ENCODE measurements at regions not wholly inside any gene's neighbourhood (a gene's known extent, or its start where the extent isn't known, plus 50 kb on each side); places are given as distances from the start of the nearest gene placed in this dataset.

- no peaks in the 10 kb centered on the region for H3K79me2 ChIP-seq (ENCODE audit: insufficient read depth, low read depth, low read length)
- H2AFZ ChIP-seq (ENCODE audit: low read length): no peak overlapping the region
- ChIA-PET CTCF (ENCODE audit: unreplicated experiment) (no interaction called here), POLR2A (interaction anchor here (1.4 kb wide), 1 partner anchor 15 kb away, joined by 4 read pairs; no protein-coding TSS in a partner anchor)
- no peaks in the 10 kb centered on the region for H3K9me2 ChIP-seq (ENCODE audit: insufficient read depth, low read length)
- intact Hi-C loops (cut with micrococcal nuclease; ENCODE audit: unreplicated experiment): no loop called here
- H3K4me2 ChIP-seq (ENCODE audit: low read length): no peak overlapping the region
- TF ChIP-seq EZH2phosphoT487 (IDR thresholded peaks at IDR 0.05; ENCODE audit: borderline replicate concordance, low read depth, low read length): no peak
- TF ChIP-seq, protein P1, sequence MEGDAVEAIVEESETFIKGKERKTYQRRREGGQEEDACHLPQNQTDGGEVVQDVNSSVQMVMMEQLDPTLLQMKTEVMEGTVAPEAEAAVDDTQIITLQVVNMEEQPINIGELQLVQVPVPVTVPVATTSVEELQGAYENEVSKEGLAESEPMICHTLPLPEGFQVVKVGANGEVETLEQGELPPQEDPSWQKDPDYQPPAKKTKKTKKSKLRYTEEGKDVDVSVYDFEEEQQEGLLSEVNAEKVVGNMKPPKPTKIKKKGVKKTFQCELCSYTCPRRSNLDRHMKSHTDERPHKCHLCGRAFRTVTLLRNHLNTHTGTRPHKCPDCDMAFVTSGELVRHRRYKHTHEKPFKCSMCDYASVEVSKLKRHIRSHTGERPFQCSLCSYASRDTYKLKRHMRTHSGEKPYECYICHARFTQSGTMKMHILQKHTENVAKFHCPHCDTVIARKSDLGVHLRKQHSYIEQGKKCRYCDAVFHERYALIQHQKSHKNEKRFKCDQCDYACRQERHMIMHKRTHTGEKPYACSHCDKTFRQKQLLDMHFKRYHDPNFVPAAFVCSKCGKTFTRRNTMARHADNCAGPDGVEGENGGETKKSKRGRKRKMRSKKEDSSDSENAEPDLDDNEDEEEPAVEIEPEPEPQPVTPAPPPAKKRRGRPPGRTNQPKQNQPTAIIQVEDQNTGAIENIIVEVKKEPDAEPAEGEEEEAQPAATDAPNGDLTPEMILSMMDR (conservative IDR thresholded peaks at IDR 0.05; ENCODE audit: low read length): no peak
- no peaks in the 10 kb centered on the region for H3K4me1 ChIP-seq (ENCODE audit: insufficient read depth, low read length, poor library complexity, severe bottlenecking)
- DNase-seq (ENCODE audit: low spot score): no peak
- BruUV-seq (replicated peaks): no TSS peak
- no peak overlapping the region for H3K4me3 ChIP-seq (ENCODE audit: low read depth, low read length, poor library complexity, severe bottlenecking)
- no peaks in the 10 kb centered on the region for H3K36me3 ChIP-seq (ENCODE audit: insufficient read depth, low read length)
- H3K27ac ChIP-seq (ENCODE audit: low read depth, low read length, poor library complexity, severe bottlenecking): no peak overlapping the region
- H4K20me1 ChIP-seq (ENCODE audit: insufficient read depth, low read length): no peaks in the 10 kb centered on the region
- no peaks in the 10 kb centered on the region for H3K9me3 ChIP-seq (ENCODE audit: low read length)
These were observed 175.4 kb upstream of the TP63 start for GRCh38 chr3:189455641-189456417.

DNA sequence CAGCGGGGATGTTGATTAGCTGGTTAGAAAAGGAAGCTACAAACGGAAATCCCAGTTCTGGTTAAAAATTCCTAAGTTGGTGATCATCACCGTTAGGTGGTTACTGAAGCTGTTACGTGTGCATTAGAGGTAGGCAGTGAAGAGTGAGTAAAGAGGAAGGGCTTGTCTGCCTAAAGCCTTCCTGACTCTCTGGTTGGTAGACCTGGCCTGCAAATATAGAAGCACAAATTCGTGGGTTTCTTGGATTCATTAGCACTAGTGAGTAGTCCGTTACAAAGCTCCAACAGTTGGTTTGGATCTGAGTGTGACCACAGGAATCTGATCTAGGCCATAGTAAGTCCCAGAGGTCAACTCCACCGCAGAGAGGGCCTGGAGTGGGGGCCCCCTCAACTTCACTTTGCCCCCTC, 174.0 kb upstream of the TP63 start:
- Histone ChIP-seq H3K4me3 (ENCODE audit: low read depth, low read length, poor library complexity, severe bottlenecking) (no peak overlapping the region), H3K4me1 (ENCODE audit: insufficient read depth, low read length, poor library complexity, severe bottlenecking) (no peaks in the 10 kb centered on the region), H4K20me1 (ENCODE audit: insufficient read depth, low read length) (no peaks in the 10 kb centered on the region), H3K36me3 (ENCODE audit: insufficient read depth, low read length) (no peaks in the 10 kb centered on the region), H3K9me3 (ENCODE audit: low read length) (no peaks in the 10 kb centered on the region), H2AFZ (ENCODE audit: low read length) (no peak overlapping the region), H3K9me2 (ENCODE audit: insufficient read depth, low read length) (no peaks in the 10 kb centered on the region), H3K79me2 (ENCODE audit: insufficient read depth, low read depth, low read length) (no peaks in the 10 kb centered on the region), H3K27ac (ENCODE audit: low read depth, low read length, poor library complexity, severe bottlenecking) (no peak overlapping the region), H3K4me2 (ENCODE audit: low read length) (no peak overlapping the region)
- intact Hi-C loops (cut with micrococcal nuclease; ENCODE audit: unreplicated experiment): no loop called here
- DNase-seq (ENCODE audit: low spot score): no peak
- CTCF ChIA-PET (ENCODE audit: unreplicated experiment): no interaction called here
- BruUV-seq (replicated peaks): no TSS peak
- POLR2A ChIA-PET: no interaction called here
- TF ChIP-seq EZH2phosphoT487 (IDR thresholded peaks at IDR 0.05; ENCODE audit: borderline replicate concordance, low read depth, low read length): no peak
- TF ChIP-seq, protein P1 (conservative IDR thresholded peaks at IDR 0.05; ENCODE audit: low read length): no peak

Data from OCI-LY7 (cell line).